ENCODE measurements at regions not wholly inside any gene's neighbourhood (a gene's known extent, or its start where the extent isn't known, plus 50 kb on each side); places are given as distances from the start of the nearest gene placed in this dataset.

DNA sequence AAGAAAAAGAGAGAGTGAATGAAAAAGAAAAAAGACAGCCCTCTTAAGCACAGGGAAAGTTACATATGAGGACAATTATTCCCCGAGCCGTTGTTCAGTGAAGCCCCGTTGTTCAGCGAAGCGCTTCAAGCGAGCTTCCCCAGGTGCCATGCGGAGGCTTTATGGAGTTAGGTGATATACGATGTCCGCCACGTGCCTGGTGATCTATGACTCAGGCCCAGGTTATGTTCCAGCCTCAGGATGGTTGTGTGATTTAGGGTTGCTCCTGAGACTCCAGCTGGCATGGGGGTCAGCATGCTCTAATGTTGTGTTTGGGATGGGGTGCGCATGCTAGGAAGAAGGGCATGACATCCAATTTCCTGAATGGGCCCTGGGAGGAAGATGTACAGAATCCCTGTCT lies 365.6 kb downstream of the CDK5RAP2 start:
- Mint-ChIP-seq H3K4me3 (no peak overlapping the region), H3K36me3 (no peaks in the 10 kb centered on the region), H3K9me3 (peaks cover 0 to 3% (median 0%) of the 10 kb centered on the region in 8 donors), H3K27ac (no peak overlapping the region), H3K27me3 (peaks cover 0 to 10% of the 10 kb centered on the region in 2 donors), H3K4me1 (no peaks in the 10 kb centered on the region)
- Histone ChIP-seq H3K27ac (ENCODE audit: low read depth, low read length) (no peak overlapping the region), H3K9me3 (ENCODE audit: control insufficient read depth in 1 of 2, low read length in 2 of 2) (no peaks in the 10 kb centered on the region), H3K36me3 (ENCODE audit: insufficient read depth, low read length) (no peaks in the 10 kb centered on the region), H3K27me3 (ENCODE audit: insufficient read depth, low read length) (no peaks in the 10 kb centered on the region), H3K4me3 (ENCODE audit: low read length in 2 of 2) (no peak overlapping the region), H3K4me1 (ENCODE audit: insufficient read depth, low read length) (no peaks in the 10 kb centered on the region)
- DNase-seq: no peak
- ChIA-PET POLR2A (ENCODE audit: partially characterized antibody) (no interaction called here), CTCF (ENCODE audit: partially characterized antibody) (no interaction called here)
- intact Hi-C loops (cut with micrococcal nuclease): no loop called here

- Mint-ChIP-seq H3K4me1 (no peaks in the 10 kb centered on the region), H3K36me3 (no peaks in the 10 kb centered on the region), H3K4me3 (no peak overlapping the region), H3K9me3 (peaks cover 0 to 2% (median 0%) of the 10 kb centered on the region in 8 donors), H3K27ac (no peak overlapping the region), H3K27me3 (peaks cover 0 to 10% of the 10 kb centered on the region in 2 donors)
- Histone ChIP-seq H3K9me3 (ENCODE audit: control insufficient read depth in 1 of 2, low read length in 2 of 2) (no peaks in the 10 kb centered on the region), H3K27ac (ENCODE audit: low read depth, low read length) (no peak overlapping the region), H3K4me3 (ENCODE audit: low read length in 2 of 2) (no peak overlapping the region), H3K27me3 (ENCODE audit: insufficient read depth, low read length) (no peaks in the 10 kb centered on the region), H3K4me1 (ENCODE audit: insufficient read depth, low read length) (no peaks in the 10 kb centered on the region), H3K36me3 (ENCODE audit: insufficient read depth, low read length) (no peaks in the 10 kb centered on the region)
- intact Hi-C loops (cut with micrococcal nuclease): no loop called here
- CTCF ChIA-PET (ENCODE audit: partially characterized antibody): no interaction called here
- POLR2A ChIA-PET (ENCODE audit: partially characterized antibody): no interaction called here
- DNase-seq: no peak
Measured at GRCh38 chr9:120212853-120213200, 367.1 kb downstream of the CDK5RAP2 start.

DNA sequence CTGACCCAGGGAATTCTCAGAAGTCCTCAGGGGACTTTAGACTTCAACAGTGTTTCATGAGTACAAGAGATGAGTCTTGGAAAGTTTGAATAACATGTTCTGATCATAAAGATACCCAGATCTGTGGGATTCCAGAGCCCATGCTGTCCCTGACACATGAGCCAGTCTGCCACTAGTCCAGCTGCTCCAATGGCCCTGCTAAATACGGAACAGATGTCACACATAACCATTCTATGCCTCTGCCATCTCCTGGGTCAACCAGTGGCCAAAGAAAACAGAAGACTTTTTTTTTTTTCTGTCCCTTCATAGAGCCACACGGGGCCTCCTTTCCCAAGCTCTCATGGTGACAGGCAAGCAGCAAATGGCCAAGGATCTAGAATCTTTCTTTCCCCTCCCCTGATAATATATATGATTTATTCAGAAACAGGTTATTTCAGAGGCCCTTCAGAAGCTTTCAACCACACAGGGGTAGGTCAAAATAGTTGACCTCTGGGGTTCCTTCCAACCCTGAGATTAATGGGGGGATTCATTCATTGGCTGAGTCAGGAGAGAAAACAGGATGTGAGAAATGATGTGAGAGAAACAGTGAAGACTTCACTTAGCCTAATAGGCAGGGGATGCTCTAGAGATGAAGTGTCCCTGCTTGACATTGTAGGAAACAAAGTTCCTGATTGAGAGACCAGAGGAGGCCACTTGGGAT lies 367.7 kb downstream of the CDK5RAP2 start:
- no peak overlapping the region for H3K27ac Mint-ChIP-seq
- H3K27me3 ChIP-seq (ENCODE audit: insufficient read depth, low read length): no peaks in the 10 kb centered on the region
- H3K36me3 ChIP-seq (ENCODE audit: insufficient read depth, low read length): no peaks in the 10 kb centered on the region
- H3K9me3 ChIP-seq (ENCODE audit: control insufficient read depth in 1 of 2, low read length in 2 of 2): no peaks in the 10 kb centered on the region
- DNase-seq: no peak
- H3K9me3 Mint-ChIP-seq: peaks cover 0 to 2% (median 0%) of the 10 kb centered on the region in 8 donors
- H3K4me1 Mint-ChIP-seq: no peaks in the 10 kb centered on the region
- no peaks in the 10 kb centered on the region for H3K4me1 ChIP-seq (ENCODE audit: insufficient read depth, low read length)
- peaks cover 0 to 10% of the 10 kb centered on the region in 2 donors for H3K27me3 Mint-ChIP-seq
- POLR2A ChIA-PET (ENCODE audit: partially characterized antibody): no interaction called here
- no peak overlapping the region for H3K4me3 Mint-ChIP-seq
- CTCF ChIA-PET (ENCODE audit: partially characterized antibody): no interaction called here
- H3K36me3 Mint-ChIP-seq: no peaks in the 10 kb centered on the region
- intact Hi-C loops (cut with micrococcal nuclease): no loop called here
- no peak overlapping the region for H3K27ac ChIP-seq (ENCODE audit: low read depth, low read length)
- H3K4me3 ChIP-seq (ENCODE audit: low read length in 2 of 2): no peak overlapping the region

GRCh38 chr9:120210274-120210673 lies 369.7 kb downstream of the CDK5RAP2 start:
- Mint-ChIP-seq H3K27ac (no peak overlapping the region), H3K27me3 (peaks cover 0 to 12% of the 10 kb centered on the region in 2 donors), H3K4me3 (no peak overlapping the region), H3K4me1 (no peaks in the 10 kb centered on the region), H3K9me3 (peaks cover 0 to 3% (median 0%) of the 10 kb centered on the region in 8 donors), H3K36me3 (no peaks in the 10 kb centered on the region)
- CTCF ChIA-PET (ENCODE audit: partially characterized antibody): no interaction called here
- intact Hi-C loops (cut with micrococcal nuclease): no loop called here
- no peak for DNase-seq
- no peaks in the 10 kb centered on the region for H3K4me1 ChIP-seq (ENCODE audit: insufficient read depth, low read length)
- no peaks in the 10 kb centered on the region for H3K27me3 ChIP-seq (ENCODE audit: insufficient read depth, low read length)
- H3K36me3 ChIP-seq (ENCODE audit: insufficient read depth, low read length): no peaks in the 10 kb centered on the region
- no peak overlapping the region for H3K27ac ChIP-seq (ENCODE audit: low read depth, low read length)
- no peak overlapping the region for H3K4me3 ChIP-seq (ENCODE audit: low read length in 2 of 2)
- POLR2A ChIA-PET (ENCODE audit: partially characterized antibody): no interaction called here
- no peaks in the 10 kb centered on the region for H3K9me3 ChIP-seq (ENCODE audit: control insufficient read depth in 1 of 2, low read length in 2 of 2)

DNA sequence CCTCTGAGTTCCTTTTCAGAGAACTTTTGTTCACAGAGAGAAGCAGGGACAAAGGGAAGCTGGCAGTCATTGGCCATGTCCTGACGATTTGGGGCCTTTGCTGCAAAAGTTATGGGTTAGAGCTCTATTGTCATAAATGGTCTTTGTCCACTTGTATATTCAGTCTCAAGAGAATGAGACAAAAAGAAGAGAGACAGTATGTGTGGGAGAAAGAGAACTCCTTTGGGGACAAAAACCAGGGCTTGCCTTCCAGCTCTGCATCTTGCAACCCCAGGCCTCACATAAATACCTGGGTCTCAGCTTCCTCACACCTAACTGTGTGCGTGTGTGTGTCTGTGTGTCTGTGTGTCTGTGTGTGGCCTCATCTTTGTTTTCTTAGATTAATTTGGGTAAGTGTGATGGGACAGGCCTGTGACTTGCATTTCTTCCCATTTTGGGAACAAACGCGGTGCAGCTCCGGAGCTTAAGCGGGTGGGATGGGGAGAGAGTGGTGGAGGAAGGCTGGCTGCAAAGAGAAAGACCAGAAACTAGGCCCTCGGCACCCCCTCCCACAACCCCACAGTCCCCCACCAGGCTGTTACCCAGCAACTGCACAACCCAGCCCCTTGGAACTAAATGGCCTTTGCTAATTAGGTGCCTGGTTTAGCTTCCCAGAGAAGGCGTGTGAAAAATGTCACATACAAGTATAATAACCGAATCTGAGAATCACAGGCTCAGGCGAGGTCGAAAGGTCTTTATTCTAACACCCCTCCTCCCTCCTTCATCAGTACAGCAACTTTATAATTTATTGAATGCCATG lies 376.9 kb downstream of the CDK5RAP2 start:
- intact Hi-C loops (cut with micrococcal nuclease): no loop called here
- ChIA-PET CTCF (ENCODE audit: partially characterized antibody) (no interaction called here), POLR2A (ENCODE audit: partially characterized antibody) (no interaction called here)
- H3K27ac ChIP-seq (ENCODE audit: low read depth, low read length): no peak overlapping the region
- no peak overlapping the region for H3K4me3 ChIP-seq (ENCODE audit: low read length in 2 of 2)
- H3K4me1 ChIP-seq (ENCODE audit: insufficient read depth, low read length): no peaks in the 10 kb centered on the region
- Mint-ChIP-seq H3K36me3 (no peaks in the 10 kb centered on the region), H3K4me1 (no peaks in the 10 kb centered on the region), H3K4me3 (no peak overlapping the region), H3K9me3 (peaks cover 0 to 8% (median 3%) of the 10 kb centered on the region in 8 donors), H3K27me3 (peaks cover 0 to 2% of the 10 kb centered on the region in 2 donors), H3K27ac (no peak overlapping the region)
- no peaks in the 10 kb centered on the region for H3K9me3 ChIP-seq (ENCODE audit: control insufficient read depth in 1 of 2, low read length in 2 of 2)
- no peak for DNase-seq
- no peaks in the 10 kb centered on the region for H3K27me3 ChIP-seq (ENCODE audit: insufficient read depth, low read length)
- H3K36me3 ChIP-seq (ENCODE audit: insufficient read depth, low read length): no peaks in the 10 kb centered on the region

- H3K36me3 Mint-ChIP-seq: no peaks in the 10 kb centered on the region
- ChIA-PET CTCF (ENCODE audit: partially characterized antibody) (no interaction called here), POLR2A (ENCODE audit: partially characterized antibody) (no interaction called here)
- Histone ChIP-seq H3K4me3 (ENCODE audit: low read length in 2 of 2) (no peak overlapping the region), H3K27me3 (ENCODE audit: insufficient read depth, low read length) (no peaks in the 10 kb centered on the region), H3K9me3 (ENCODE audit: control insufficient read depth in 1 of 2, low read length in 2 of 2) (no peaks in the 10 kb centered on the region), H3K36me3 (ENCODE audit: insufficient read depth, low read length) (no peaks in the 10 kb centered on the region), H3K4me1 (ENCODE audit: insufficient read depth, low read length) (no peaks in the 10 kb centered on the region), H3K27ac (ENCODE audit: low read depth, low read length) (no peak overlapping the region)
- no peaks in the 10 kb centered on the region for H3K27me3 Mint-ChIP-seq
- H3K4me3 Mint-ChIP-seq: no peak overlapping the region
- H3K27ac Mint-ChIP-seq: no peak overlapping the region
- no peak for DNase-seq
- intact Hi-C loops (cut with micrococcal nuclease): no loop called here
- peaks cover 0 to 12% (median 3%) of the 10 kb centered on the region in 8 donors for H3K9me3 Mint-ChIP-seq
- H3K4me1 Mint-ChIP-seq: no peaks in the 10 kb centered on the region
Measured at GRCh38 chr9:120198027-120198426, 381.9 kb downstream of the CDK5RAP2 start.

DNA sequence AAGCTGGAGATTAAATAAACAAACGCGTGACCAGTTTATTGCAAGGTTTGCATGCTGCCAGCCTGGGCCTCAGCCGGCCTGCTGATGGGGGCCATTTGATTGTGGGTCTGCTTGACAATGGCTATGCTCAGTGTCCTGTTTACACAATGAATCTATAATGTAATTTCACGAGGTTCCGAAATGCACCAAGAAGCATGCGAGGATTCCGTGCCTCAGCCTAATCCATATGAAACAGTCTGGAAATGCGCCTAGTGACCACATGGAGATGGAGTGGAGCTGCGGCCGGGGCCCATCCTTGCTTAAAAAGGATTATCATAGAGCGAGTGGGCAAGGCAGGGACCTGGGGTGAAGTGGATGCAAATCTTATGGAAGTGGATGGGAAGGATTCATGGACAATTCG lies 382.4 kb downstream of the CDK5RAP2 start:
- DNase-seq: no peak
- Histone ChIP-seq H3K27ac (ENCODE audit: low read depth, low read length) (no peak overlapping the region), H3K9me3 (ENCODE audit: control insufficient read depth in 1 of 2, low read length in 2 of 2) (no peaks in the 10 kb centered on the region), H3K27me3 (ENCODE audit: insufficient read depth, low read length) (no peaks in the 10 kb centered on the region), H3K4me3 (ENCODE audit: low read length in 2 of 2) (no peak overlapping the region), H3K36me3 (ENCODE audit: insufficient read depth, low read length) (no peaks in the 10 kb centered on the region), H3K4me1 (ENCODE audit: insufficient read depth, low read length) (no peaks in the 10 kb centered on the region)
- intact Hi-C loops (cut with micrococcal nuclease): no loop called here
- Mint-ChIP-seq H3K36me3 (no peaks in the 10 kb centered on the region), H3K27ac (no peak overlapping the region), H3K9me3 (peaks cover 0 to 8% (median 3%) of the 10 kb centered on the region in 8 donors), H3K4me3 (no peak overlapping the region), H3K4me1 (no peaks in the 10 kb centered on the region), H3K27me3 (no peaks in the 10 kb centered on the region)
- ChIA-PET POLR2A (ENCODE audit: partially characterized antibody) (no interaction called here), CTCF (ENCODE audit: partially characterized antibody) (no interaction called here)
